Loucy (cell line): ENCODE measurements at regions not wholly inside any gene's neighbourhood (a gene's known extent, or its start where the extent isn't known, plus 50 kb on each side); places are given as distances from the start of the nearest gene placed in this dataset.

ENCODE experiments used
- H2AFZ ChIP-seq: fragments of 200-600 bp; sonication (generic); 2 replicates; pipeline ENCODE4 v1.6.0; 2016; ENCODE audit warnings: antibody characterized with exemption, mild to moderate bottlenecking, low read length, moderate library complexity
- H3F3A ChIP-seq: fragments of 200-600 bp; 2 replicates; pipeline ENCODE4 v1.6.0; 2016; ENCODE audit warnings: antibody characterized with exemption, low read depth, mild to moderate bottlenecking
- H3K27me3 ChIP-seq: fragments of 200-600 bp; sonication (generic); 2 replicates; pipeline ENCODE4 v1.6.1; 2014; ENCODE audit warnings: low read length, mild to moderate bottlenecking; ENCODE audit not compliant: insufficient read depth, poor library complexity, severe bottlenecking
- H3K36me3 ChIP-seq: fragments of 200-600 bp; sonication (generic); 2 replicates; pipeline ENCODE4 v1.6.1; 2016; ENCODE audit warnings: low read length; ENCODE audit not compliant: insufficient read depth
- H3K4me1 ChIP-seq: fragments of 200-600 bp; sonication (generic); 2 replicates; pipeline ENCODE4 v1.5.1; 2014; ENCODE audit warnings: low read length, mild to moderate bottlenecking; ENCODE audit not compliant: insufficient read depth, poor library complexity, severe bottlenecking
- H3K4me2 ChIP-seq: fragments of 200-600 bp; sonication (generic); 2 replicates; pipeline ENCODE4 v1.6.0; 2014; ENCODE audit warnings: antibody characterized with exemption, low read length, low read depth, mild to moderate bottlenecking; ENCODE audit not compliant: poor library complexity, severe bottlenecking
- H3K4me3 ChIP-seq: fragments of 200-600 bp; sonication (generic); 2 replicates; pipeline ENCODE4 v1.5.1; 2014; ENCODE audit warnings: low read length, mild to moderate bottlenecking, mixed read lengths; ENCODE audit not compliant: poor library complexity, severe bottlenecking
- H3K79me2 ChIP-seq: fragments of 200-600 bp; sonication (generic); 2 replicates; pipeline ENCODE4 v1.6.1; 2014; ENCODE audit warnings: low read length; ENCODE audit not compliant: insufficient read depth
- H3K9ac ChIP-seq: fragments of 200-600 bp; sonication (generic); 2 replicates; pipeline ENCODE4 v1.6.0; 2014; ENCODE audit warnings: mild to moderate bottlenecking, low read depth, low read length, moderate library complexity; ENCODE audit not compliant: poor library complexity, severe bottlenecking
- H3K9me2 ChIP-seq: fragments of 200-600 bp; sonication (generic); replicated peaks from 2 replicates; pipeline ENCODE4 v1.6.1; 2016; ENCODE audit warnings: low read depth, low read length, mixed read lengths
- H3K9me3 ChIP-seq: fragments of 200-600 bp; sonication (generic); 2 replicates; pipeline ENCODE4 v1.6.1; 2014; ENCODE audit warnings: mild to moderate bottlenecking, antibody characterized with exemption, low read length, low read depth; ENCODE audit not compliant: insufficient read depth
- H4K20me1 ChIP-seq: fragments of 200-600 bp; sonication (generic); 2 replicates; pipeline ENCODE4 v1.6.0; 2014; ENCODE audit warnings: antibody characterized with exemption, low read length, mild to moderate bottlenecking; ENCODE audit not compliant: insufficient read depth, poor library complexity, severe bottlenecking
- EZH2phosphoT487 ChIP-seq: fragments of 200-600 bp; IDR thresholded peaks from 2 replicates; pipeline ENCODE4 v1.6.1; 2018; ENCODE audit warnings: antibody characterized with exemption, mild to moderate bottlenecking, moderate library complexity, borderline replicate concordance
- TF ChIP-seq, protein P1 (sequence below): fragments of 200-600 bp; sonication (generic); conservative IDR thresholded peaks from 2 replicates; pipeline ENCODE4 v1.5.1; 2014; ENCODE audit warnings: mild to moderate bottlenecking, antibody characterized with exemption, low read length

DNA sequence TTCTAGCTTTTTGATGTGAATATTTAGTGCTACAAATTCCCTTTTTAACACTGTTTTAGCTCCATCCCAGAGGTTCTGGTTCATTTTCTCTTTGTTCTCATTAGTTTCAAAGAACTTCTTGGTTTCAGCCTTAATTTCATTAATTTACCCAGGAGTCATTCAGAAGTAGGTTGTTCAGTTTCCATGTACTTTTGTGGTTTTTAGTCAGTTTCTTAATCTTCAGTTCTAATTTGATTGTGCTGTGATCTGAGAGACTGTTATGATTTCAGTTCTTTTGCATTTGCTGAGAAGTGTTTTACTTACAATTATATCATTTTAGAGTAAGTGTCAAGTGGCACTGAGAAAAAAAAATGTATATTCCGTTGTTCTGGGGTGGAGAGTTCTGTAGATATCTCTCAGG is 240.1 kb upstream of the RASA1 start:
- no peak overlapping the region for H3K4me3 ChIP-seq
- H3F3A ChIP-seq: no peaks in the 10 kb centered on the region
- H3K9me2 ChIP-seq: no peaks in the 10 kb centered on the region
- no peaks in the 10 kb centered on the region for H4K20me1 ChIP-seq
- H3K79me2 ChIP-seq: no peaks in the 10 kb centered on the region
- H3K36me3 ChIP-seq: no peaks in the 10 kb centered on the region
- H2AFZ ChIP-seq: no peak overlapping the region
- no peaks in the 10 kb centered on the region for H3K4me1 ChIP-seq
- H3K27me3 ChIP-seq: no peaks in the 10 kb centered on the region
- no peak overlapping the region for H3K4me2 ChIP-seq
- H3K9me3 ChIP-seq: no peaks in the 10 kb centered on the region
- H3K9ac ChIP-seq: no peak overlapping the region
- TF ChIP-seq, protein P1, sequence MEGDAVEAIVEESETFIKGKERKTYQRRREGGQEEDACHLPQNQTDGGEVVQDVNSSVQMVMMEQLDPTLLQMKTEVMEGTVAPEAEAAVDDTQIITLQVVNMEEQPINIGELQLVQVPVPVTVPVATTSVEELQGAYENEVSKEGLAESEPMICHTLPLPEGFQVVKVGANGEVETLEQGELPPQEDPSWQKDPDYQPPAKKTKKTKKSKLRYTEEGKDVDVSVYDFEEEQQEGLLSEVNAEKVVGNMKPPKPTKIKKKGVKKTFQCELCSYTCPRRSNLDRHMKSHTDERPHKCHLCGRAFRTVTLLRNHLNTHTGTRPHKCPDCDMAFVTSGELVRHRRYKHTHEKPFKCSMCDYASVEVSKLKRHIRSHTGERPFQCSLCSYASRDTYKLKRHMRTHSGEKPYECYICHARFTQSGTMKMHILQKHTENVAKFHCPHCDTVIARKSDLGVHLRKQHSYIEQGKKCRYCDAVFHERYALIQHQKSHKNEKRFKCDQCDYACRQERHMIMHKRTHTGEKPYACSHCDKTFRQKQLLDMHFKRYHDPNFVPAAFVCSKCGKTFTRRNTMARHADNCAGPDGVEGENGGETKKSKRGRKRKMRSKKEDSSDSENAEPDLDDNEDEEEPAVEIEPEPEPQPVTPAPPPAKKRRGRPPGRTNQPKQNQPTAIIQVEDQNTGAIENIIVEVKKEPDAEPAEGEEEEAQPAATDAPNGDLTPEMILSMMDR: no peak
- TF ChIP-seq EZH2phosphoT487: no peak

DNA sequence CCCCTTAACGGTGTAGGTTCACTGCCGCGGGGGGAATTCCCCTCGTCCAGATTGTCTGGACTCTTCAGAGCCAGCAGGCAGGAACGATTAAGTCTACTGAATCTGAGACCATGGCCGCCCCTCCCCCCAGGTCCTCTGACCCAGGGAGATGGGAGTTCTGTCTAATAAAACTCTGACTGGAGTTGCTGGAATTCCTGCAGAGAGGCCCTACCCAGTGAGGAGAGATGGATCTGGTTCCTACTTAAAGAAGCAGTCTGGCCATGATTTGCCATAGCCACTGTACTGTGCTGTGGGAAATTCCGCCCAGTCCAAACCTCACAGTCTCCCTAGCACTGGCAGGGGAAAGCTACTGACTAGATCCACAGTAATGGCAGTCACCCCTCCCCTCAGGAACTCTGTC is 237.7 kb upstream of the RASA1 start:
- Histone ChIP-seq H3K27me3 (no peaks in the 10 kb centered on the region), H3K9ac (no peak overlapping the region), H3K4me2 (no peak overlapping the region), H3K4me3 (no peak overlapping the region), H4K20me1 (no peaks in the 10 kb centered on the region), H3K9me3 (no peaks in the 10 kb centered on the region), H3K4me1 (peaks cover 7% of the 10 kb centered on the region), H2AFZ (no peak overlapping the region), H3F3A (no peaks in the 10 kb centered on the region), H3K36me3 (no peaks in the 10 kb centered on the region), H3K79me2 (no peaks in the 10 kb centered on the region), H3K9me2 (no peaks in the 10 kb centered on the region)
- TF ChIP-seq, protein P1: no peak
- no peak for TF ChIP-seq EZH2phosphoT487

DNA sequence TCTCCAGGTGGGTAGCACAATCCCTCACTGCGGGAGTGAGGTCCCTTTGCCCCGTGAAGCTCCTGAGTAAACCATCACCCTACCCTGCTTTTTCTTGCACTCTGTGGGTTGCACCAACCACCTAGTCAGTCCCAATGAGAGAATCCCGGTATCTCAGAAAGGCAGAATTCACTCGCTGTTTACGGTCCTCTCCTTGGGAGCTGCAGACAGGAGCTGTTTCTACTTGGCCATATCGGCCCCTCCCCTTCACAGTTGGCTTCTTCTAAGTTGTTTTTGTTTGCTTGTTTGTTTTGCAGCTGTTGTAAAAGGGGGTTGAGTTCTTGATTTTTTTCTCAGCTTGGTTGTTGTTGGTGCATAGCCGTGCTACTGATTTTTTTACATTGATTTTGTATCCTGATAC is 237.0 kb upstream of the RASA1 start:
- no peak overlapping the region for H2AFZ ChIP-seq
- H3K9me2 ChIP-seq: no peaks in the 10 kb centered on the region
- H3K36me3 ChIP-seq: no peaks in the 10 kb centered on the region
- H3K4me2 ChIP-seq: no peak overlapping the region
- H4K20me1 ChIP-seq: no peaks in the 10 kb centered on the region
- H3K9ac ChIP-seq: no peak overlapping the region
- no peaks in the 10 kb centered on the region for H3K9me3 ChIP-seq
- no peaks in the 10 kb centered on the region for H3K27me3 ChIP-seq
- no peaks in the 10 kb centered on the region for H3F3A ChIP-seq
- H3K4me3 ChIP-seq: no peak overlapping the region
- H3K79me2 ChIP-seq: no peaks in the 10 kb centered on the region
- peaks cover 7% of the 10 kb centered on the region for H3K4me1 ChIP-seq
- TF ChIP-seq, protein P1: no peak
- TF ChIP-seq EZH2phosphoT487: no peak
